H1 (cell line): ENCODE measurements at regions not wholly inside any gene's neighbourhood (a gene's known extent, or its start where the extent isn't known, plus 50 kb on each side); places are given as distances from the start of the nearest gene placed in this dataset.

Experiments
- CTCF ChIP-seq, 3 experiments: IDR thresholded peaks; 1 replicate in 2 of 3; 2 replicates in 1 of 3; pipeline versions ENCODE4 v1.5.1 to v1.6.1; 2011; ENCODE audit warnings: low read length in 3 of 3, mild to moderate bottlenecking in 3 of 3, inconsistent platforms in 2 of 3, low read depth in 1 of 3, moderate library complexity in 1 of 3; ENCODE audit not compliant: insufficient read depth in 1 of 3; ENCODE audit errors: control extremely low read depth in 1 of 3
- EP300 ChIP-seq, 2 experiments: IDR thresholded peaks; 1 replicate in 1 of 2; 2 replicates in 1 of 2; pipeline ENCODE4 v1.6.1; 2011 to 2012; ENCODE audit warnings: low read depth in 2 of 2, low read length in 2 of 2, mild to moderate bottlenecking in 2 of 2, borderline replicate concordance in 1 of 2, inconsistent platforms in 1 of 2, moderate library complexity in 1 of 2
- EZH2 ChIP-seq: fragments of 200-600 bp; sonication (generic); IDR thresholded peaks from 2 replicates; pipeline ENCODE4 v1.7.1; 2012; ENCODE audit warnings: low read depth, mild to moderate bottlenecking, moderate library complexity, low read length, inconsistent platforms; ENCODE audit not compliant: severe bottlenecking
- KDM5A ChIP-seq: fragments of 200-600 bp; IDR thresholded peaks from 2 replicates; pipeline ENCODE4 v1.7.1; 2012; ENCODE audit warnings: mild to moderate bottlenecking, low read length, inconsistent platforms, mixed read lengths
- MAX ChIP-seq: IDR thresholded peaks from 2 replicates; pipeline ENCODE4 v1.6.1; 2012; ENCODE audit warnings: inconsistent platforms
- POLR2A ChIP-seq, 2 experiments: IDR thresholded peaks; 1 replicate in 1 of 2; 2 replicates in 1 of 2; pipeline ENCODE4 v1.6.1; 2011; ENCODE audit warnings: low read depth in 2 of 2, low read length in 2 of 2, mild to moderate bottlenecking in 2 of 2; ENCODE audit errors: control extremely low read depth in 1 of 2
- POLR2AphosphoS5 ChIP-seq: IDR thresholded peaks from 2 replicates; pipeline ENCODE4 v1.6.1; 2011; ENCODE audit warnings: low read depth, low read length
- SP1 ChIP-seq: IDR thresholded peaks from 2 replicates; pipeline ENCODE4 v1.6.1; 2011; ENCODE audit warnings: low read depth, low read length
- SUZ12 ChIP-seq: fragments of 200-600 bp; sonication (generic); IDR thresholded peaks from 2 replicates; pipeline ENCODE4 v1.6.1; 2012; ENCODE audit warnings: mild to moderate bottlenecking, inconsistent platforms, low read length, moderate library complexity, mixed read lengths
- TAF1 ChIP-seq: IDR thresholded peaks from 2 replicates; pipeline ENCODE4 v1.6.1; 2011; ENCODE audit warnings: mild to moderate bottlenecking, low read depth, low read length
- ZNF274 ChIP-seq: IDR thresholded peaks from 2 replicates; pipeline ENCODE4 v1.7.0; 2012; ENCODE audit warnings: low read length, borderline replicate concordance; ENCODE audit errors: extremely low read depth

- TF ChIP-seq POLR2AphosphoS5 (no peak), EP300 (IDR thresholded peaks at IDR 0.05; ENCODE audit: borderline replicate concordance in 1 of 2, low read depth in 2 of 2, low read length in 2 of 2) (no peak), SP1 (no peak), KDM5A (no peak), CTCF (IDR thresholded peaks at IDR 0.05; ENCODE audit: control extremely low read depth in 1 of 3, insufficient read depth in 1 of 3, low read depth in 1 of 3, low read length in 3 of 3) (no peak), SUZ12 (no peak), ZNF274 (no peak), MAX (no peak), TAF1 (no peak), EZH2 (no peak), POLR2A (IDR thresholded peaks at IDR 0.05; ENCODE audit: control extremely low read depth in 1 of 2, low read depth in 2 of 2, low read length in 2 of 2) (no peak)
These were observed 152.0 kb downstream of the EVA1A start for GRCh38 chr2:75408771-75409170.
